CD14-positive monocyte (primary cell): ENCODE measurements at regions not wholly inside any gene's neighbourhood (a gene's known extent, or its start where the extent isn't known, plus 50 kb on each side); places are given as distances from the start of the nearest gene placed in this dataset.

Source experiments
- DNase-seq, 3 donors: peaks; one replicate each; pipeline ENCODE4 v3.0.0-alpha.2; 2011 to 2022
- H2AFZ ChIP-seq: 2 replicates; pipeline ENCODE4 v1.6.0; 2012; ENCODE audit warnings: mild to moderate bottlenecking, low read depth, low read length, inconsistent platforms; ENCODE audit not compliant: insufficient read depth, poor library complexity, severe bottlenecking
- H3K27ac ChIP-seq, 2 donors: 1 replicate in 1 of 2; 2 replicates in 1 of 2; pipeline ENCODE4 v1.5.1; 2012 to 2013; ENCODE audit warnings: low read length in 2 of 2, control low read depth in 1 of 2, inconsistent platforms in 1 of 2, low read depth in 1 of 2, mild to moderate bottlenecking in 1 of 2
- H3K27me3 ChIP-seq, 2 donors: one replicate each; pipeline versions ENCODE4 v1.6.0 to v1.6.1; 2011 to 2013; ENCODE audit warnings: low read length in 2 of 2; ENCODE audit not compliant: control insufficient read depth in 2 of 2, insufficient read depth in 2 of 2
- H3K36me3 ChIP-seq, 2 donors: replicated peaks in 1 of 2; 1 replicate in 1 of 2; 2 replicates in 1 of 2; pipeline versions ENCODE4 v1.5.1 to v1.6.1; 2012 to 2013; ENCODE audit warnings: low read length in 2 of 2, control low read depth in 1 of 2, inconsistent platforms in 1 of 2, mild to moderate bottlenecking in 1 of 2; ENCODE audit not compliant: insufficient read depth in 2 of 2, control insufficient read depth in 1 of 2
- H3K4me1 ChIP-seq, 2 donors: 1 replicate in 1 of 2; 2 replicates in 1 of 2; pipeline versions ENCODE4 v1.5.1 to v1.6.1; 2012 to 2013; ENCODE audit warnings: low read length in 2 of 2, control low read depth in 1 of 2, inconsistent platforms in 1 of 2, mild to moderate bottlenecking in 1 of 2, moderate library complexity in 1 of 2; ENCODE audit not compliant: insufficient read depth in 2 of 2, control insufficient read depth in 1 of 2
- H3K4me2 ChIP-seq: replicated peaks from 2 replicates; pipeline ENCODE3; 2012; ENCODE audit warnings: low read length, moderate library complexity, mild to moderate bottlenecking; ENCODE audit not compliant: poor library complexity, severe bottlenecking; ENCODE audit errors: extremely low read depth
- H3K4me3 ChIP-seq, 3 experiments: fragments of 200-600 bp in 1 of 3; sonication (generic) in 1 of 3; replicated peaks in 1 of 3; 1 replicate in 2 of 3; 2 replicates in 1 of 3; pipeline ENCODE4 v1.5.1; 2011 to 2013; ENCODE audit warnings: low read length in 3 of 3, mild to moderate bottlenecking in 3 of 3, control low read depth in 2 of 3, low read depth in 2 of 3, inconsistent platforms in 1 of 3, moderate library complexity in 1 of 3
- H3K79me2 ChIP-seq: 2 replicates; pipeline ENCODE4 v1.6.0; 2012; ENCODE audit warnings: mild to moderate bottlenecking, control low read depth, inconsistent platforms, low read length, moderate library complexity; ENCODE audit not compliant: insufficient read depth
- H3K9ac ChIP-seq: 2 replicates; pipeline ENCODE4 v1.6.0; 2017; ENCODE audit warnings: low read length, mild to moderate bottlenecking; ENCODE audit not compliant: insufficient read depth, poor library complexity, severe bottlenecking
- H3K9me3 ChIP-seq, 2 donors: replicated peaks in 1 of 2; 1 replicate in 1 of 2; 2 replicates in 1 of 2; pipeline versions ENCODE4 v1.5.1 to v1.6.1; 2012 to 2013; ENCODE audit warnings: low read length in 2 of 2, control low read depth in 1 of 2; ENCODE audit not compliant: control insufficient read depth in 1 of 2, insufficient read depth in 1 of 2
- H4K20me1 ChIP-seq: 2 replicates; pipeline ENCODE4 v1.6.0; 2012; ENCODE audit warnings: mild to moderate bottlenecking, low read length, control low read depth, moderate library complexity; ENCODE audit not compliant: insufficient read depth
- H3K27ac Mint-ChIP-seq, 7 donors: one replicate each; pipeline ENCODE4 v1.8.0; 2020; ENCODE audit warnings: mild to moderate bottlenecking in 7 of 7, mixed read lengths in 7 of 7, moderate library complexity in 6 of 7, inconsistent platforms in 2 of 7
- H3K27me3 Mint-ChIP-seq, 3 donors: one replicate each; pipeline ENCODE4 v1.8.0; 2021 to 2022; ENCODE audit warnings: low read depth in 3 of 3, mild to moderate bottlenecking in 3 of 3, mixed read lengths in 3 of 3, moderate library complexity in 3 of 3, inconsistent platforms in 1 of 3
- H3K36me3 Mint-ChIP-seq, 2 donors: one replicate each; pipeline ENCODE4 v1.8.0; 2020; ENCODE audit warnings: mixed read lengths in 2 of 2, inconsistent platforms in 1 of 2, mild to moderate bottlenecking in 1 of 2
- H3K4me1 Mint-ChIP-seq: one replicate; pipeline ENCODE4 v1.8.0; 2020; ENCODE audit warnings: mild to moderate bottlenecking, mixed read lengths
- H3K4me3 Mint-ChIP-seq, 2 donors: one replicate each; pipeline ENCODE4 v1.8.0; 2020; ENCODE audit warnings: mild to moderate bottlenecking in 2 of 2, mixed read lengths in 2 of 2, moderate library complexity in 1 of 2
- H3K9me3 Mint-ChIP-seq, 7 donors: one replicate each; pipeline ENCODE4 v1.8.0; 2020 to 2022; ENCODE audit warnings: mixed read lengths in 7 of 7, mild to moderate bottlenecking in 6 of 7, moderate library complexity in 6 of 7, inconsistent platforms in 2 of 7
- WGBS: methylation state at CpG from one replicate; pipeline ENCODE4 v1.1.5; 2013; ENCODE audit warnings: missing lambda C conversion rate; ENCODE audit not compliant: insufficient coverage; 5-methylcytosine and 5-hydroxymethylcytosine counted together
- intact Hi-C, 2 donors: fragments of 100-400 bp; cut with micrococcal nuclease; formaldehyde crosslinking; loops; one replicate each; pipeline versions ENCODE4 v1.15.0 to v1.15.1; 2023
- TF ChIP-seq, protein P1 (sequence below): fragments of 200-600 bp; IDR thresholded peaks from one replicate; pipeline ENCODE4 v1.8.0; 2022; ENCODE audit warnings: antibody characterized with exemption, mild to moderate bottlenecking

DNA sequence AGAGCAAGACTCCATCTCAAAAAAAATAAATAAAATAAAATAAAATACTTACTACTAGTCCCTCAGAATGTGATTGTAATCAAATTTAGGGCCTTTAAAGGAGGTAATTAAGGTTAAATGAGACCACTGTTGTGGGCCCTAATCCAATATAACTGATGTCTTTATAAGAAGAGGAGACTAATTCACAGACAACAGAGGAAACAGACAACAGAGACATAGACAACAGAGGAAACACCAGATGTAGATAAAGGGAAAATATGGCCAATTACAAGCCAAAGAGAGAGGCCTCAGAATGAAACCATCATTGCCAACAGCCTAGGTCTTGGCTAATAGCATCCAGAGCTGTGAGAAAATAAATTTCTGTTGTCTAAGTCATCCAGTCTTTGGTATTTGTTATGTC is 669.0 kb upstream of the FOXG1 start:
- Histone ChIP-seq H3K4me1 (no peaks in the 10 kb centered on the region), H4K20me1 (no peaks in the 10 kb centered on the region), H3K4me3 (no peak overlapping the region), H3K36me3 (no peaks in the 10 kb centered on the region), H3K9ac (no peak overlapping the region), H3K4me2 (no peak overlapping the region), H3K79me2 (no peaks in the 10 kb centered on the region), H3K9me3 (peaks cover 3 to 5% of the 10 kb centered on the region in 2 donors), H3K27ac (no peak overlapping the region), H2AFZ (no peak overlapping the region), H3K27me3 (no peaks in the 10 kb centered on the region)
- intact Hi-C loops, result no loop called here
- Mint-ChIP-seq H3K4me3 (no peak overlapping the region), H3K36me3 (no peaks in the 10 kb centered on the region), H3K27me3 (no peaks in the 10 kb centered on the region), H3K4me1 (no peaks in the 10 kb centered on the region), H3K9me3 (peaks cover 0 to 3% (median 0%) of the 10 kb centered on the region in 7 donors), H3K27ac (no peak overlapping the region)
- DNase-seq, result no peak
- TF ChIP-seq, protein P1, sequence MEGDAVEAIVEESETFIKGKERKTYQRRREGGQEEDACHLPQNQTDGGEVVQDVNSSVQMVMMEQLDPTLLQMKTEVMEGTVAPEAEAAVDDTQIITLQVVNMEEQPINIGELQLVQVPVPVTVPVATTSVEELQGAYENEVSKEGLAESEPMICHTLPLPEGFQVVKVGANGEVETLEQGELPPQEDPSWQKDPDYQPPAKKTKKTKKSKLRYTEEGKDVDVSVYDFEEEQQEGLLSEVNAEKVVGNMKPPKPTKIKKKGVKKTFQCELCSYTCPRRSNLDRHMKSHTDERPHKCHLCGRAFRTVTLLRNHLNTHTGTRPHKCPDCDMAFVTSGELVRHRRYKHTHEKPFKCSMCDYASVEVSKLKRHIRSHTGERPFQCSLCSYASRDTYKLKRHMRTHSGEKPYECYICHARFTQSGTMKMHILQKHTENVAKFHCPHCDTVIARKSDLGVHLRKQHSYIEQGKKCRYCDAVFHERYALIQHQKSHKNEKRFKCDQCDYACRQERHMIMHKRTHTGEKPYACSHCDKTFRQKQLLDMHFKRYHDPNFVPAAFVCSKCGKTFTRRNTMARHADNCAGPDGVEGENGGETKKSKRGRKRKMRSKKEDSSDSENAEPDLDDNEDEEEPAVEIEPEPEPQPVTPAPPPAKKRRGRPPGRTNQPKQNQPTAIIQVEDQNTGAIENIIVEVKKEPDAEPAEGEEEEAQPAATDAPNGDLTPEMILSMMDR, result no peak

DNA sequence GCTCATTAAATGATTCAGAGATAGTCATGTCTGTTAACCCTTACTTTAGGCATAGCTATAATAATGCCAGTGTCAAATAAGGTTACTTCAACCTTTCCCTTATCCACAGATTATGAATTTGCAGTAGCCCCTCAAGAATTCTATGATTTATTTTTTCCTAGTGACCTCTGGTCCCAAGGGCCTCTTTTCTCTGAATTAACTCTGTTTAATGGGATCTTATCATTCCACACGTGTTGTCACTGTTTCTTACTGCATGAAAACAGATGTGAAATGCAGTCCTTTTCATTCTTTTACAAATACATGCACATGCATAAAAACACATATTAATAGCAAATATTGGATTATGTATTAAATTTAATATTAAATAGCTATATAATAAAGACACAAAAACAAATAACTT is 667.7 kb upstream of the FOXG1 start:
- no peak overlapping the region for H3K9ac ChIP-seq
- H3K9me3 ChIP-seq, result peaks cover 3 to 5% of the 10 kb centered on the region in 2 donors
- peaks cover 0 to 3% (median 0%) of the 10 kb centered on the region in 7 donors for H3K9me3 Mint-ChIP-seq
- H3K4me1 ChIP-seq, result no peaks in the 10 kb centered on the region
- DNase-seq, result no peak
- H3K27me3 Mint-ChIP-seq, result no peaks in the 10 kb centered on the region
- no peak overlapping the region for H3K27ac Mint-ChIP-seq
- H4K20me1 ChIP-seq, result no peaks in the 10 kb centered on the region
- H3K4me1 Mint-ChIP-seq, result no peaks in the 10 kb centered on the region
- H3K4me3 ChIP-seq, result no peak overlapping the region
- no peaks in the 10 kb centered on the region for H3K36me3 ChIP-seq
- TF ChIP-seq, protein P1, result no peak
- intact Hi-C loops, result no loop called here
- no peaks in the 10 kb centered on the region for H3K36me3 Mint-ChIP-seq
- no peaks in the 10 kb centered on the region for H3K79me2 ChIP-seq
- no CpG with 5 or more reads among the region's 1 CpG for WGBS
- no peak overlapping the region for H3K27ac ChIP-seq
- H3K4me2 ChIP-seq, result no peak overlapping the region
- H3K27me3 ChIP-seq, result no peaks in the 10 kb centered on the region
- no peak overlapping the region for H3K4me3 Mint-ChIP-seq
- H2AFZ ChIP-seq, result no peak overlapping the region
